Right lung (tissue), 2 donors: ENCODE measurements at regions not wholly inside any gene's neighbourhood (a gene's known extent, or its start where the extent isn't known, plus 50 kb on each side); places are given as distances from the start of the nearest gene placed in this dataset.

Experiments used
- DNase-seq, 2 donors: peaks; one replicate each; pipeline ENCODE4 v3.0.0-alpha.2; 2013

- no peak for DNase-seq
Measured at GRCh38 chr3:10555263-10555662, 49.9 kb upstream of the ATP2B2 start.

DNA sequence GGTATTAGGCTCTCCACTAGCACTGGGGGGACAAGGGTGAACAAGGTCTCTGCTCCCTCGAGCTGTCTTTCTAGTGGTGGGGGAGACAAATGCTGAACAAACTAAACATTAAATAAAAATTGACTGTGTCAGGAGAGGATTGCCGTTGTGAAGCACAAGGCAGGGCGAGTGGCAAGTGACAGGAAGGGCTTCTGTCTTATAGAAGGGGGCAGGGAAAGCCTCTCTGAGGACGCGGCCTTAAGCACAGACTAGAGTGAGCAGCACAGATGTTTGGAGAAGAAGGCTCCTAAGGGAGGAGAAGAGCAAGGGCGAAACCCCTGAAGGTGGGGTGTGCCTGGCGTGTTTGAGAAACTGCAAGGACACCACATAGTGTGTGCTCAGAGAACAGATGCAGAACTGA is 50.9 kb upstream of the ATP2B2 start:
- no peak for DNase-seq

- DNase-seq = no peak
Measured at GRCh38 chr3:10557250-10557649, 51.9 kb upstream of the ATP2B2 start.

- no peak for DNase-seq
Measured at GRCh38 chr3:10557781-10558373, 52.5 kb upstream of the ATP2B2 start.

DNA sequence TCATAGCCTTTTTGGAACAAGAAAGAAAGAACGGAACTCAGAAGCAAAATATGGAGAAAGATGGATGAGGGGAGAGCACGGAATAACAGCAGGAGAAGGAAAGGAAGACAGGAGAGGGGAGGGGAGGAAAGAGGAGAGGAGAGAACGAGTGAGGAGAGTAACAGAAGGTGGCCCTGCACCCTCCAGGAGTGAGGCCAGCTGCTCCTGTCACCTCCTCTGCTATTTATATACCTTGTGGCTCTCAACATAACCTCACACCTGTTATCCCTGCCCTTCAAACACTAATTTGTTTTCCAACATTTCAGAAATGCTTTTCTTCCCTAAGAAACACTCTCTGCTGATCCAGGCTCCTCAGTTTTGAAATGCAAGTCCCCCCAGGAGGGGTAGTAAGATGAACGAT is 53.4 kb upstream of the ATP2B2 start:
- no peak for DNase-seq

DNA sequence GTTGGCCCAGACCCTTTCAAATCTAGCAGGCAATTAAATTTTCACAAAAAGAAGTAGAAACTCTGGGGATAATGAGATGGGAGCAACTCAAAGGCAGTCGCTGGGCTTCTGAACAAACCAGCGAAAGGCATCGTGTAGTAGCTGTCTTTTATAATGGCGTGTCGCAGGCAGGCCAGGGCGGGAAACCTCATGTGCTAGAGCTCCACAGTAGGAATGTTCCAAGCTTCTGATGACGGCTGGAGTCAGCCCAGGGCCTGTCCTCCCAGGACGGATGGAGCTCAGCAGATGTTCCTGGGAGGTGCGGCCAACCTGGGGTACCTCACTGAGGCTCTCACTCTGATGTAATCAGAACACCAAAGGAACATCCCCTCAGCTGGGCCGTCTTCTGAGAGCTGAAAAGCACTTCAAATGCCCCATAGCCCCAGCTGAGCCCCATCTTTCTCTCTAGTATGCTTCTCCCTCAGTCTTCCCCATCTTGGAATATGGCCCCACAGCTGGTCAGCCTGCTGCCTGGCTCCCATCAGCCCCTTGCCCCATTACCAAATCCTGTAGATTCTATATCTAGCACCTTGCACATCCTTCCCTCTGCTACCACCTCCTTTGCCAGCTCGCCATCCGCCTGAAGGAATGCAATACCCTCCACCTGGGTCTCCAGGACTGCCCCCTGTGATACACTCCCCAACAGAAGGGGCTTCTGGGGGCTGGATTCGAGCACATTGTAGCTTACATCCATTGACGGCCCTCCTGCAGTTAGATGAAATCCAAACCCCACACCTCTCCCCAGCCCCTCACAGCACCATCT is 54.9 kb upstream of the ATP2B2 start:
- DNase-seq = no peak

GRCh38 chr3:10561162-10561945 is 56.0 kb upstream of the ATP2B2 start:
- no peak for DNase-seq

- DNase-seq = no peak
Measured at GRCh38 chr3:10561946-10562560, 56.7 kb upstream of the ATP2B2 start.

DNA sequence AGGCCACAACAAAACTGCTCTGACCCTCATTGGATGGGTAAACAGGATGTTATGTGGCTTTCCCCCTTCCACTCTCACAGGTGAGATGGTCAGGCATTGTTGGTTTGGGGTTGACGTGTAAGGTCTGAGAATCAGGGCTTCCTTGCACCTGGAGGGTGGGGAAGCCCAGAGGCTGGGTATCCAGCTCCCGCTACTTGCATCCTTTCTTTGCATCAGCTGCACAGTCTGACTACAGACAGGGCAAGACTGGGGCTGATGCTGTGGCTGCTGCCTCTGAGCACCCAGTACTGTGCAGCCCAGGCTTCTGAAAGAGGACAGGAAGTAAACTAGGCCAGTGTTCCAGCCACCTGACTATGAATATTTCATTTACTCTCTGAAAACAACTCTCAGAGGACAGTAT is 58.0 kb upstream of the ATP2B2 start:
- DNase-seq = no peak

DNA sequence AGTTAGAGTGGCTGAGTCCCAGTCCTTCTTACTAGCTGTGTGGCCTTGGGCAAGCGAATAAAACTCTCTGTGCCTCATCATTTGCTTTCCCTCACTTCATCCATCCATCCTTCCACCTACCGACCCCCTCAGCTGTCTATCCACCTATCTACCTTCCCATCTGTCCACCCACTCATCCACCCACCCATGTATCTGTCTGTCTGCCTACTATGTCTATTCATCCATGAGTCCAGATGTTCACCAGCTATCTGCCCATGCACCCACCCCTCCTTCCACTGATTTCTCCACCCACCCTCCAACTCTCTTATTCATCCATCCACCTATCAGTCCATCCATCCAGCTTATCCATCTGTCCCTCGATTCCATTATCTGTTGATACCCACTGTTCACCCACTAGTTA is 60.4 kb upstream of the ATP2B2 start:
- no peak for DNase-seq

DNA sequence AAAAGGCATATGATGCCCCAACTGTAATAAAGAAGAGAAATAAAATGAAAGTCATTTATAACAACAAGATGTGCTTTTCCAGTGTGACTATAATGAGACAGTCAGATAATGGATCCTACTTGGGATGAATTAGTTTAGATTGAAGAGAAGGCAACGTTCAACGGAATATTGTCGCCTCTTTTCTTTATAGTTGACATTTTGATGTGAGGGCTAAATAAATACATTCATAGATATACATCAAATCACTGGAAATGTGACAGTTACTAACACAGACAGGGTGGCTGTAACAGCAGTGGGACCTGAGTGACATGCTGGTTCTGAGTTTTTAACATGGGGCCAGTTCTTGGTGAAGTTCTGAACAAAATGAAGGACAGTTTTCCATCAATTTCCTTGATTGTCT is 61.1 kb upstream of the ATP2B2 start:
- DNase-seq = no peak

- DNase-seq = no peak
Measured at GRCh38 chr3:10568549-10568948, 63.2 kb upstream of the ATP2B2 start.

DNA sequence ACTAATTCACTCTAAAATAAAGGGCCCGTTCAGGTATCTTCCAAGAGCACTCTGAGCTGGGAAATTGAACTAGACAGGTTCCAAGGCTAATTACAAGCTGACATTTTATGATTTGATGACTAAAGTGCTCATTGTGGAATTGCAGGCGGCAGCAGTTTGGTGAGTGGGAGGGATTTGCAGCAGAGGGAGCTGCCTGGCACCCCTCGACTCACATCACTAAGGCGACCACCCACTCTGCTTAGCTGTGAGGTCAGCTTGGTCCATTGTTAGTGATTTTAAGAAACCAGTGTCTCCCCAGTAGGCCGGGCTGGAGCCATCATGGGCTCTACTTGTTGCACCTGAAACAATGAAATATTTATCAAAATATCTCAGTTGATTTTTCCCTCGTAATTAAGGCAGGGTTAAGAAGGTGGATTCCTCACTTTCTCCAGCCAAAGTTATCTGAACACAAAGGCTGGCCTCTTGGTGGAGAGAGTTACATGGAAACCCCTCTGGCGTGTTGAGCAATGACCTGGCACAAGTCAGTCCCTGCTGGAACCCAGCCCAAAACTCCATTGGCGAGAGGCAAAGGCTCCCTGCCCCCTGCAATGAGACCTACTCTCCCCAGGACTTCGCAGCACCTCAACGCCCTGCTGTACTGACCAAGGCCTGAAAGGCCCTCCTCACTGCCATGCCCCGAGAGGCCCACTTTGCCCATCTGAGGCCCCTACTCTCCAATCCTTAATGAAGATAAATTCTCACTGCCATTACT is 65.0 kb upstream of the ATP2B2 start:
- DNase-seq = peak; percentile 41 to 60

DNA sequence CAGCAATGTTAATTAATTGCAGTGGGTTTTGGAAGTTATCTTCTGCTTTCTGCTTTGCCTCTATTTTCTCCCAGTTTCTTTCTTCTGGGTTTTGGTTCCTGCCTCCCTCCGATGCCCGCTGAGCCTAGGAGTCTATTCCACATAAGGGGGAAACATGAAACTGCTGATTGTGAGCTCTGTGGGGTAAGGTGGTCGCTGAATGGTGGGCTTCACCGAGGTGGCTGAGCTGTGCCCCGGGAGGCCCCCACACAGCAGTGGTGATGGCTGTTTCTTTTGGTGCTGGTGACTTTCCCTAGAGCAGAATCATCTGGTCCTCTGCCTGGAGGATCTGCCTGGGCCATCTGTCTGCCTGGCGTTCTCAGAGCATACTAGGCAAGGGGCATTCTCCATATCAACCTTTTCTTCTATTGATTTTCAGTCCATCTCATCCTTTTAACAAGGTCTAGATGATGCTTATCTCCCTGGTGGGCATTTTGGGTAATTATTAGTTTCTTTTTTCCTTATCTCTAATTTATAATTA is 68.8 kb upstream of the ATP2B2 start:
- no peak for DNase-seq

GRCh38 chr3:10575601-10576160 is 70.3 kb upstream of the ATP2B2 start:
- no peak for DNase-seq

DNA sequence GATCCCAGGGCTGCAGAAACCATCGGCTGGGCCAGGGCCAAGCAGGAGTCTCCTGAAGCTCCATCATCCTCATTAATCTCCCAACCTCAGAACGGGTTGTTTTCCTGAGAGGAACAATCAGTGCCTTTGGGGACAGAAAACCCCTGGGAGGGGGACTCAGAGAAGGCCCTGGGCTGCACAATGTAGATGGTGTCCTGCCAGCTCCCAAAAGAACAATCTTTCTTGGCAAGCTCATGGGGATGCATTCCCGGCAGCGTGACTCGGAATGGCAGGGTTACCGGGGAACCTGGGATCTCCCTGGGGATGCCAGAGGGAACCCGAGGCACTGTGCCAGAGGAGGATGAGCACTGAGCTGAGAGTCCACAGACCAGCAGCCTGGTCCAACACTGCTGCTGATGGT is 72.1 kb upstream of the ATP2B2 start:
- DNase-seq = no peak

DNA sequence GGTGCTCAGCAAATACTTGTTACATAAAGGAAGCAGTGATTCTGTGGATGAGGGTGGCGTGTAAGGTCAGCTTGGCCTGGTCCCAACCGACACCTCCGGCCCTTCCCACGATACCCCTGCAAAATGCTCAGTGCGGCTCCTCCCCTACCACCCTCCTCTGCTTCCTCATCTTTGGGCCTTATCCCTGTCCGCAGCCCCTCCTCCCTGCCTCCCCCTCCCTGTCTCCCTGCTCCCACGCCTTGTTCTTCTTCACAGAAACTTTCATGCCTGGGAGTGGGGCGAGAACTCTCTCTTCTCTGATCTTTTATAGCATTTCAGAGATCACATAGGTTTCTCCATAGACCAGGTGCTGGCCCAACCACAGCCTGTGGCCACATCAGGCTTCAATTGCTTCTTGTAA is 75.0 kb upstream of the ATP2B2 start:
- DNase-seq = no peak

- DNase-seq = no peak
Measured at GRCh38 chr3:10581251-10581650, 75.9 kb upstream of the ATP2B2 start.

DNA sequence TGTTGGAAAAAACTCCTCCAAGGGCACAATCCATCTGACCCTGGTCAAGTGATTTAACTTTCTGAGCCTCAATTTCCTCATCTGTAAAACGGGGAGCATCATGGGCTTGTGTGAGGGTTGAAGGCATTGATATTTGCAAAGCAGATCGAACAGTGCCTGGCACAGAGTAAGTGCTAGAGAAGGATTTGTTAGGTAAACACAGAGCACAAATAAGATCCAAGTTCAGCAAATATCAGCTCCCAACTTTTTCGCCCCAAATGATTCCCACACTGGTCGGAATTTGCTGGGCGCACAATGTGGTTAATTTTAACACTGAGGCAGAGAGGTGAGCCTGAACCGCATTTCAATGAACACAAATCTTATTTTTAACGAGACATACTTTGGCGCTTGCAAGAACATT is 76.3 kb upstream of the ATP2B2 start:
- no peak for DNase-seq

DNA sequence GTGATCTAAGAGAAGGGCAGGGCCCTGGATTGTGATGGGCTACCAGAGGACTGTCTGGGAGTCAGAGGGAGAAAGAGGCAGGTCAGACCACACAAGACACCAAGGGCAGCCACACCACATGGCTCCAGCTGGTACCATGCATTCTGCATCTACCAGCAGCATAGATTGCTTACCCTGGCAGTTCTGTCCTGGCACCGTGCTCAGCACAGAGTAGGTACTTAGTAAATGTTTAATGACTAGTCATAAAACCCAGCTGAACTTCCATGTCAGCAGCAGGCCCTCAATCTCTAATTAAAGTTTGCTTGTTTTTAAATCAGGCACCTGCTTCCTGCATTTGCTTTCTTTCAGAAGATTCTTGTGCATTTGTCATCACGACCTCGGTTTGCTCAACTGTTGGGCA is 77.3 kb upstream of the ATP2B2 start:
- DNase-seq = no peak
